Esophagus muscularis mucosa (tissue), 4 donors: ENCODE measurements at regions not wholly inside any gene's neighbourhood (a gene's known extent, or its start where the extent isn't known, plus 50 kb on each side); places are given as distances from the start of the nearest gene placed in this dataset.

Experiments used
- CTCF ChIP-seq, 3 experiments: fragments of 200-600 bp in 2 of 3; fragments of 450-650 bp in 1 of 3; sonication (generic) in 2 of 3; IDR thresholded peaks; one replicate each; pipeline ENCODE4 v1.5.1; 2017 to 2019; ENCODE audit warnings: antibody characterized with exemption in 3 of 3, mild to moderate bottlenecking in 2 of 3, moderate library complexity in 1 of 3
- EP300 ChIP-seq: sonication (generic); formaldehyde crosslinking; IDR thresholded peaks from one replicate; pipeline ENCODE4 v1.6.1; 2017; ENCODE audit warnings: antibody characterized with exemption
- POLR2A ChIP-seq: fragments of 450-650 bp; IDR thresholded peaks from one replicate; pipeline ENCODE4 v1.6.1; 2017; ENCODE audit warnings: antibody characterized with exemption, moderate library complexity, mild to moderate bottlenecking, low read depth
- POLR2AphosphoS5 ChIP-seq, 2 donors: sonication (generic); formaldehyde crosslinking; IDR thresholded peaks; one replicate each; pipeline ENCODE4 v1.6.1; 2017; ENCODE audit warnings: antibody characterized with exemption in 2 of 2

GRCh38 chr7:24448038-24448437 lies 125.2 kb upstream of the PALS2 start:
- TF ChIP-seq CTCF (IDR thresholded peaks at IDR 0.05), result no peak
- no peak for TF ChIP-seq POLR2A
- no peak for TF ChIP-seq POLR2AphosphoS5 (IDR thresholded peaks at IDR 0.05)
- no peak for TF ChIP-seq EP300
